ENCODE measurements at regions not wholly inside any gene's neighbourhood (a gene's known extent, or its start where the extent isn't known, plus 50 kb on each side); places are given as distances from the start of the nearest gene placed in this dataset.

- intact Hi-C loops (cut with DNase I; ENCODE audit: low total_unique reads): no loop called here
- H3K4me3 ChIP-seq: no peak overlapping the region
- TF ChIP-seq CTCF (IDR thresholded peaks at IDR 0.05 in 8 of 11, conservative IDR thresholded peaks at IDR 0.05 in 3 of 11): no peak
- TF ChIP-seq POLR2AphosphoS5 (IDR thresholded peaks at IDR 0.05): no peak
- no peak for TF ChIP-seq POLR2A (IDR thresholded peaks at IDR 0.05)
Observed at GRCh38 chr18:40708726-40709125, 1246.3 kb upstream of the PIK3C3 start.

GRCh38 chr18:40707797-40708196 is 1247.2 kb upstream of the PIK3C3 start:
- no peaks in the 10 kb centered on the region for H3K27me3 ChIP-seq (replicated peaks in 1 of 7)
- WGBS, 5 donors: 50 to 86% (median 71%) methylated on average over 1 of the region's 1 CpG
- no peak for DNase-seq
- no peaks in the 10 kb centered on the region for H3K36me3 ChIP-seq
- no peaks in the 10 kb centered on the region for H3K4me1 ChIP-seq
- no peak overlapping the region for H3K4me3 ChIP-seq
- TF ChIP-seq CTCF (IDR thresholded peaks at IDR 0.05 in 8 of 11, conservative IDR thresholded peaks at IDR 0.05 in 3 of 11) (no peak), POLR2AphosphoS5 (IDR thresholded peaks at IDR 0.05) (no peak), POLR2A (IDR thresholded peaks at IDR 0.05) (no peak)
- H3K27ac ChIP-seq: no peak overlapping the region
- peaks cover 0 to 11% (median 3%) of the 10 kb centered on the region in 8 donors for H3K9me3 ChIP-seq
- intact Hi-C loops (cut with DNase I; ENCODE audit: low total_unique reads): no loop called here

More at GRCh38 chr18:40708726-40709125, 1246.3 kb upstream of the PIK3C3 start:
- DNase-seq: no peak
- Histone ChIP-seq H3K9me3 (peaks cover 0 to 8% (median 0%) of the 10 kb centered on the region in 8 donors), H3K36me3 (no peaks in the 10 kb centered on the region), H3K4me1 (no peaks in the 10 kb centered on the region), H3K27me3 (replicated peaks in 1 of 7) (no peaks in the 10 kb centered on the region), H3K27ac (no peak overlapping the region)

DNA sequence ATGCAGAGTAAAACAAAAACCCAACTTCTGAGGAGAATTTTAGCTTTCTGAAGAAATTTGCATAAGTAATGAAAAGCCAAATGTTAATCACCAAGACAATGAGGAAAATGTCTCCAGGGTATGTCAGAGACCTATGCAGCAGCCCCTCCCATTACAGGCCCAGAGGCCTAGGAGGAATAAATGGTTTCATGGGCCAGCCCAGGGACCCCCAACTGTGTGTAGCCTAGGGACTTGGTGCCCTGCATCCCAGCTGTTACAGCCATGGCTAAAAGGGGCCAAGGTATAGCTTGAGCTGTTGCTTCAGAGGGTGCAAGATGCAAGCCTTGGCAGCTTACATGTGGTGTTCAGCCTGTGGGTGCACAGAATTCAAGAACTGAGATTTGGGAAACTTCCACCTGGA is 1256.9 kb upstream of the PIK3C3 start:
- H3K9me3 ChIP-seq: peaks cover 0 to 47% (median 8%) of the 10 kb centered on the region in 8 donors
- no peaks in the 10 kb centered on the region for H3K27me3 ChIP-seq (replicated peaks in 1 of 7)
- TF ChIP-seq POLR2AphosphoS5 (IDR thresholded peaks at IDR 0.05): no peak
- TF ChIP-seq CTCF (IDR thresholded peaks at IDR 0.05 in 8 of 11, conservative IDR thresholded peaks at IDR 0.05 in 3 of 11): no peak
- no peak for TF ChIP-seq POLR2A (IDR thresholded peaks at IDR 0.05)
- DNase-seq: no peak
- intact Hi-C loops (cut with DNase I; ENCODE audit: low total_unique reads): no loop called here
- H3K27ac ChIP-seq: no peak overlapping the region
- H3K36me3 ChIP-seq: no peaks in the 10 kb centered on the region
- no peaks in the 10 kb centered on the region for H3K4me1 ChIP-seq
- H3K4me3 ChIP-seq: no peak overlapping the region

DNA sequence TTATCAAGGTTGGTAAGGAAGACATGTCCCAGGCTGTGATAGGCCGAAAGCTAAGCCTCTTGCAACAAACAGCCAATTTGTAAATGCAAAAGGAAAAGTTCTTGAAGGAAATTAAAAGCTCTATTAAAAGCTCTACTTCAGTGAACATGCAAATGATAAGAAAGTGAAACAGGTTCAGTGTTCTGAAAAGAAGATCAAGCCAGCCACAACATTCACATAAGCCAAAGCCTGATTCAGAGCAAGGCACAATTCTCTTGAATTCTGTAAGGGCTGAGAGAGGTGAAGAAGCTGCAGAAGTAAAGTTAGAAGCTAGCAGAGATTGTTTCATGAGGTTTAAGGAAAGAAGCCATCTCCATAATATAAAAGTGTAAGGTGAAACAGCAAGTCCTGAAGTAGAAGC is 1259.5 kb upstream of the PIK3C3 start:
- DNase-seq: no peak
- Histone ChIP-seq H3K27ac (no peak overlapping the region), H3K4me3 (no peak overlapping the region), H3K4me1 (no peaks in the 10 kb centered on the region), H3K9me3 (peaks cover 0 to 34% (median 5%) of the 10 kb centered on the region in 8 donors), H3K36me3 (no peaks in the 10 kb centered on the region), H3K27me3 (replicated peaks in 1 of 7) (no peaks in the 10 kb centered on the region)
- intact Hi-C loops (cut with DNase I; ENCODE audit: low total_unique reads): no loop called here
- no peak for TF ChIP-seq CTCF (IDR thresholded peaks at IDR 0.05 in 8 of 11, conservative IDR thresholded peaks at IDR 0.05 in 3 of 11)
- TF ChIP-seq POLR2A (IDR thresholded peaks at IDR 0.05): no peak
- no peak for TF ChIP-seq POLR2AphosphoS5 (IDR thresholded peaks at IDR 0.05)
- WGBS, 5 donors: 59 to 81% (median 72%) methylated on average over 1 of the region's 1 CpG
